ENCODE measurements at regions not wholly inside any gene's neighbourhood (a gene's known extent, or its start where the extent isn't known, plus 50 kb on each side); places are given as distances from the start of the nearest gene placed in this dataset.
"Not testable (repeated sequence)": the region's sequence is repeated elsewhere in the genome, so short reads cannot be mapped to it uniquely, and the experiment has no call there.

DNA sequence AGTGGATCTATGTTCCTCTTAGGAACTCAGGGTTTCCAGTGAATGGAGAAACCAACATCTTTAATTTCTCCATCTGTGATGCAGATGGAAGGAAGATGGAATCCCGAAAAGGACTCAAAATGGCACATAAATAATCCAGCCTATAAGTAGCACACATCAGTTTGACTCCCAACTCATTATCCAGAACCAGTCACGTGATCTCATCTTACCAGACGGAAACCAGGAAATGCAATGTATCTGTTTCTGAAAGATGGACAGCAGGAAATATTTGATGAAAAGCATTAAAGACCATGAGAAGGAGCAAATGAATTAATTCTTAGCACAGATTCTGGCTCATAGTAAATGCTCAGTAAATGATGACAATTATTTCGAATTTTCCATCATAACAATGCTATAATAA is 443.1 kb upstream of the FMR1 start:
- no peak for DNase-seq

DNA sequence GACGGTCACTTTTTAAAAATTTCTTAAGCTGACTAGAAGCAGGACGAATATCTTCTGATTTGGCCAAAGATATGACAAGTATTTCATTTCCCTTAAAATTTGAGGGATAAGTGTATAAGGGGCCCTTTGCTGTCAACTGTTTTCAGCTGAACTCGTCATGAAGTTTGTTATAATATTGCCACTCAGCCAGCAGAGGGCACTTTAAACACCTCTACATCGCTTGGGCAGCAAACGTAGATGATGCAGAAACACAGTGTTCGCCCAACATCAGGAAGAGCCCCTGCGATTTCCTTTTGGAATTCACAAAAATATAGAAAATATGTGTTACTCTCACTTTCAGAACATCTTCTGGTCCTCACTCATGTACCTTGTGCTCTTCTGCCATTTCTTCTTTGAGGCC is 435.7 kb upstream of the FMR1 start:
- DNase-seq: no peak

DNA sequence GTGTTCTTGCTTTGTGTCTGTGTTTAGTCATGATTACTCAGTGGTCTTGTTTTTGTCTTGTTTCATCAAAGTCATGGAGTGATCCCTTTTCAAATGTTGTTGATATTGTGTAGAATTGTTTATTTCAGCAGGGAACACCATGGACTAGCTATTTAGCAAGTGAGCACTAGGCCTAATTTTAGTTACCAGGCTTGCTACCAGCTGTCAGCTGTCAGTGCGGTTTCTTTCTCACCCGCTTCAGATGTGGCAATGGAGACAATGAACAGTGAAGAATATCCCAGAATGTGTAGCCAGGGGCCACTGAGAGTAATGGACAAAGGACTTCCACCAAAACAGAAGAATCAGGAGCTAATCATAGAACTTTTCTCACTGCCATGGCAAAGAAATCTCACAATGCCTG is 432.8 kb upstream of the FMR1 start:
- no peak for DNase-seq

DNA sequence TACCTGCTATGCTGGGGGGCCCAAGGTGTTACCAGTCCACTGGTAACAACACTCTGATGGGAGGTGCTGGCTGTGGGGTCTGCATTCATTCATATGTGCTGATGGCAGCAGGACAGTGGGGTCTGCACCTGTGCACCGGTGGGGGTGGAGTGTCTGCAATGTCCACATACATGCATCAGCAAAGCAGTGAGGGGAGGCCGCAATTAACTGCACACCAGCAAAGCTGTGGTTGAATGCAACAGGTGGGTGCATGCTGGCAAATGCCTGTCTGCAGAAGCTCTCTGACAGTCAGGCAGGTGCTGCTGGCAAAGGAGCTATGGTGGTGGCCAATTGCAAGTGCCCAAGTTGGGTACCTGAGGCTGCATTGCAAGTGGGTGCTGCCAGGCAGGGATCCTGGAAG is 426.5 kb upstream of the FMR1 start:
- no peak for DNase-seq

DNA sequence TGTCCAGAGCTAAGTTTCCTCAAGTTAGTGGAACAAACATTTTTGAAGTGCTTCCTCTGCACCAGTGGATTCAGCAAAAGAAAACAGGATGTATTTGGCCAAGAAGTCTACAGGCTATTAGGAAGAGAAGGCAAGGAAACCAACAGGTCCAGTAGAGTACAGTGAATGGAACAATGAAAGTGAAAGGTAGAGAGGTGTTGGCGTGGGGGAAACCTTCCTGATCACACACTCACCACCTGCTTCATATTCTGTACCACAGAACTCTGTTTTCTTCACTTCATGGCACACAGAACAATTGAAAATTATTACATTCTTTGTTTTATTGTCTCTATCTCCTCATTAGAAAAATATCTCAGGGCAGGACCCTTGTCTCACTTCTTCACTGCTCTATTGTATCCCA is 417.4 kb upstream of the FMR1 start:
- DNase-seq: no peak

DNA sequence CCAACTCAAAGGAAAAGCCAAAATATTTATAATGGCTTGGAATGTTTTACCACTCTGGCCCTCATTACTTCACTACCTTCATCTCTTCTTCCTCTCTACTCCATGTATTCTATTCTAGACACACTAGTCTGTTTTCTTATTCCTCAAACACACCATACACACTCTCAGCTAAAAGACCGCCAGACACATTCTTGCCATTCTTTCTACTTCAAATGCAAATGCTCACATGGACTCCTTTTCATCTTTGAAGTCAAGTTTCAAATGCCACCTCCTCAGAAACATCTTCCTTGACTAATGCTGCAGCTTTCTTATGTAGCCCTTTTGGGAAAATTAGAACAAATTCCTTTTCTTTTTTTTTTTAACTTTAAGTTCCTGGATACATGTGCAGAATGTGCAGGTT is 412.9 kb upstream of the FMR1 start:
- no peak for DNase-seq

DNA sequence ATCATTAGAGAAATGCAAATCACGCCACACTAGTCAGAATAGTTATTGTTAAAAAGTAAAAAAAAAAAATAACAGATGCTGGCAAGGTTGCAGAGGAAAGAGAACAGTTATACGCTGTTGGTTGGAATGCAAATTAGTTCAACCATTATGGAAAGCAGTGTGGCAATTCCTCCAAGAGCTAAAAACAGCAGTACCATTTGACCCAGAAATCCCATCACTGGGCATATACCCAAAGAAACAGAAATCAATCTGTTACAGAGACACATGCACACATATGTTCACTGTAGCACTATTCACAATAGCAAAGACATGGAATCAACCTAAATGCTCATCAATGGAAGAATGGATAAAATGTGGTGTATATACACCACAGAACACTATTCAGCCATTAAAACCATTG is 388.7 kb upstream of the FMR1 start:
- DNase-seq: no peak

DNA sequence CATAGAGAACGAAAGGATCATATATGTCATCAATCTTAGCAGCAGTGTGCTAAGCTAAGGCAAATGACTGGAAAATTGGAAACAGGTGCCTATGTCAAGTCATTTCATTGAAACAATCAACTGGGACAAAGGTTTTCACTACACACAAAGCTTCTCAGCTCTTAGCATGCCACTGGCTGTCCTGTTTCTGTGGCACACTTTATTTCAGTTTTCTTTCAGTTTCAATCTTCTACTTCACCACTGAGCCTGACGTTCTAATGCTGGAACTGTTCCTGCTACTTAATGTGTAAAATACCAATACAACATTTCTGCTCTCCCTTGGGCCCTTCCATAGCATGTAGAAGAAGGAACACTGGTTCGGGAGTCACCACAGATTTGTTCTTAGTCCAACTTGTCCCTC is 378.3 kb upstream of the FMR1 start:
- no peak for DNase-seq

DNA sequence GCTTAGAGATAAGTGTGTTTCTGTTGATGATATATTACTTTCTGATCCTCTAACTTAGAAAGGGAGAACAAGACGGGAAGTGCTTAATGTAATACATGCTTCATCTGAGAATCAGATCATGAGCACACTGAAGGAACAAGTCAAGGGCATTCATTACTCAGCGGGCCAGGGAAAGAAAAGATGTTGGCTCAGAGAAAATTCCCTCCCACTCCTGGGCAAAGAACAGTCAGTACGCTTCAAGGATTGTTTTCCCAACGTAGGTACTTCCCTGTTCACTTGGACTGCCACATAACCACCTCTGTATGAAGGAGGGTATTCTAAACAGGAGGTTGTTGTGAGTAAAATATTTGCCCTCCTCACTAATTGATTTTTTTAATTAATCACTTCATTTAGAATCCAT is 374.5 kb upstream of the FMR1 start:
- DNase-seq: no peak

DNA sequence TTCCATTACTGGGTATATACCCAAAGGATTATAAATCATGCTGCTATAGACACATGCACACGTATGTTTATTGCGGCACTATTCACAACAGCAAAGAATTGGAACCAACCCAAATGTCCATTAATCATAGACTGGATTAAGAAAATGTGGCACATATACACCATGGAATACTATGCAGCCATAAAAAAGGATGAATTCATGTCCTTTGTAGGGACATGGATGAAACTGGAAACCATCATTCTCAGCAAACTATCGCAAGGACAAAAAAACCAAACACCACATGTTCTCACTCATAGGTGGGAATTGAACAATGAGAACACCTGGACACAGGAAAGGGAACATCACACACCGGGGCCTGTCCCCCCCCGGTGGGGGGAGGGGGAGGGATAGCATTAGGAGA is 363.7 kb upstream of the FMR1 start:
- not testable (repeated sequence) for DNase-seq

DNA sequence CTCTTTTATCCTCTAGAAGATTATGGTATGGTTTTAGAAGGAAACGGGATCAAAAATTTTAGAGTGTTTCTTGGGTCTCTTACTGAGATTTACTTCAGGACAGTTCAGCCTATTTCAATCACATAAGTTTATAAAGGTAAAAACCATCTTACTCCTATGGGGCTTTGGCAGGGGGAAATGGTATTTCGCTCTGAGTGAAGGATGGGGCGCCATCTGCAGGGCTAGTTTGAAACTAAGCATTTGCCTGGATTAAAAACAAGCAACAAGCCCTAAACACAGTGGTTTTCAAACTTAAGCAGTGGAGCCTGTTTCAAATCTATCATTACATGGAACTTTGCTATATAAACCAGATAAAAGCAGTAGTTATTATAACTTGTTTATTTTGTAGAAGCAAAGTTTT is 361.5 kb upstream of the FMR1 start:
- peak; percentile 24 for DNase-seq

DNA sequence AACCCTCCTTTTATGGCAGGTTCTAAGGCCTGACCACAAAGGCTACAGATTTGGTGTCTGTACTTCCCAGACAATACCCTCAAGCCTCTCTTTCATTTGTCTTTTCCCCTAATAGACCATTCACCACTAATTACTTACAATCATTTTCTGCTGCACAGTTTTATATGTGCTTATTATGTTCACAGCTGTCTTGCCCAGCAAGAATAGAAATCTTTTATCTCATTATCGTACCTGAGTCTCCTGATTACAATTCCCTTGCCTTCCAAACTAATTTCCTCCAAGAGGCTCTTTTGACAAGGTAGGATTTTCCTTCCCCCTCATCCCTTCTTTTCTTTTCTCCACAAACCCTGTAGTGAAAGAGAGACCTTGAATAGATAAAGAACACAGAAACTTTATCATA is 352.5 kb upstream of the FMR1 start:
- DNase-seq: no peak

DNA sequence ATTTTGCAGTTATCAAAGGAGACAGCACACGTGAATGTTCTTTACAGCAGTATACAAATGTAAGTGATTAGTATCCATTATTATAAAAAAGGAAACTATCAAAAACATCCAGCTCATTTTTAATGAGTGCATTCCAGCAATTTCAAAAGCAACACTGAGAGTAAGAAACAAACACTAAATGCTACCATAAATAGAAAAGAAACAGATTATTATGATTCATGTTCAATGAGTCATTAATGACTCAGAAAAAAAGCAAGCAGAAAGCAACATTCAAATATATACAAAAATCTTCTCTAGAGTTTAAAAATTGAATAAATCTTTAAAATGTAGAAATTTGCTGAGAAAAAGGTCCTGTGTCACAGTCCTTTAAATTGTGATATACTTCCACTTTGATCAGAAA is 346.5 kb upstream of the FMR1 start:
- DNase-seq: no peak

DNA sequence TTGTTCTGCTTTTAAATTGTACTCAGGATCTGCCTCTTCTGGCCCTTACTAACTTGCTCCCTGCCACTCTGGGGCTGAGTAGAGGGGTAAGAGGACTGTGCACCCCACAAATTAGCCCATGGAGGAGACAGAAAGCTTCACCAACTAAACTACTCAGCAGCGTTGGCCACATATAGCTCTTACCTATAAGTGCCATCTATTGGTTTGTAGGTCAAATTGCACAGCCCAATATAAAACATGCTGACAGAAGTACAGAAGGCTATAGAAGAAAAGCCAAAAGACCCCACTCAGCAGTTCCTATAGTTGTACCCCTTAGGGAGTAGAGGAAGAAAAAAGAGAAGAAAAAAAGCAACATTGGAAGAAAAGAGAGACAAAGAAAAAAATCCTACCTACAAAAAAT is 341.2 kb upstream of the FMR1 start:
- no peak for DNase-seq

DNA sequence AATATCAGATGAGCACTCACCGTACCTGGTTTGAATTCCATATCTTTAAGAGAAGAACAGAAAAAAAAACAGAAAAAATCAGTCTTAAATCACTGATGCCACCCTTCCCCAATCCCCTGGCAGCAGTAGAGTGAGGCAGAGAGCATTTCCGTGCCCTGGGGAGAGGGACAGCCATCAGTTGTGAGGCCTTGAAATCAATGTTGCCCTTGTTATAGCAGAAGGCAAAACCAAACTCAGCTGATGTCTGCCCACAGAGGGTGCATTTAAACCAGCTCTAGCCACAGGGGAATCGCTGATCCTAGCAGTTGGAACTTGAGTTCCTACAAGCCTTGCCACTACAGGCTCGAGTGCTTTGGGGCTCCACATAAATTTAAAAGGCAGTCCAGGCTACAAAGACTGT is 338.5 kb upstream of the FMR1 start:
- DNase-seq: no peak

DNA sequence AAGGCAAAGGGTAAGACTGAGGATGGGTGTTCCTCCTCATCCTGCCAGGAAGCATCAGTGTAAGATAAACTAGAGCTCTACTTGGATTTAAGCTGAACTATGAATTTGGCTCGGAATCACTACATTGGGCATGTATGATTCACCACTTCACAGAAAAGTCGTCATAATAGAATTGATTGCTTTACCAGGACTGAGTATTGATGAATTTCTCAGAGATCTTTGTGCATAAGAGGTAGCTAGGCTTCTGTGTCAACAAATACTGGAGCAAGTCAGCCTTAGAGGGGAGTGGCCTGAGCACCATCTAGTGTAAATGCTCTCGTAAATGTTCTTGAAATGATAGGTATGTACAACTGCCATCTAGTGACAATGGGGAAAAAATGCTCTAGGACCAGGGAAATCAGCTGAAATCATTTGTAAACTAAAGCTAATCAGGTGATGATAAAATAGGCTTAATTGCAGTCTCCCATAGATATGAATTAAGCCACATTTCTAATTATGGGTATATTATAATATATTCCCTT is 309.5 kb upstream of the FMR1 start:
- no peak for DNase-seq

DNA sequence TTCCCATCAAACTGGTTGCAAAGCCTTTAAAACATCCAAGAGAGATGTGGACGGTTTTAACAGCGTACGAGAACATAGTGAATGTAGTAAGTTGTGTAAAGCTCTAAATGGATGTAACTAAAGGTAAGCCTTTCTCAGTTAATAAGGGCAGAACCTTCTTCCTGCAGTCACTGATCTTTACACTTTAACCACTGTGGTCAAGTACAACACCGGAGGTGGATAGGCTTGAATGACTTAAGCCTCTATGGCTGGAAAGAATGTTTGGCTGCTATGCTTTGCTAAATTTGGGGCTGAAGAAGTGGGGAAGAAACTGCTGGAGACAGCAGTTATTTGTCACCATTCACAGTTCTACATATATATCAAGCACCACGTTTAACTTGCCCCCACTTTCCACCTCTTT is 285.1 kb upstream of the FMR1 start:
- DNase-seq: no peak

DNA sequence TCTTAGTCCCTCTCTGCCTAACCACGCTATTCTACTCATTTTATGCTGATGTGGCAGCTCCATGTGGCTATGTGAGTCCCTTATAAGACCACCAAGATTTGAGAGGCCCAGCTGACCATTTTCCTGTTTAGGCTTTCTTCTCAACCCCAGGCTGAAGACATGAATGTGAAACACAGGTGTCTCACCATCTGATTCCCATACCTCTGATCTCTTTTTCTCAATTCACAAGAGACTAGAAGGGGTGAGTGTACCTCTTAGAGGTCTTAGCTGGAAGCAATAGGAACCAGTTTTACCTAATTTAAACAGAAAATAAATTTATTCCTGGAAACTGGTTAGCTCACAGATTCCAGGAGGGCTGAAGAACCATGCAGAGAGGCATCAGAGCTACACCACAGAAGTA is 276.5 kb upstream of the FMR1 start:
- DNase-seq: no peak

DNA sequence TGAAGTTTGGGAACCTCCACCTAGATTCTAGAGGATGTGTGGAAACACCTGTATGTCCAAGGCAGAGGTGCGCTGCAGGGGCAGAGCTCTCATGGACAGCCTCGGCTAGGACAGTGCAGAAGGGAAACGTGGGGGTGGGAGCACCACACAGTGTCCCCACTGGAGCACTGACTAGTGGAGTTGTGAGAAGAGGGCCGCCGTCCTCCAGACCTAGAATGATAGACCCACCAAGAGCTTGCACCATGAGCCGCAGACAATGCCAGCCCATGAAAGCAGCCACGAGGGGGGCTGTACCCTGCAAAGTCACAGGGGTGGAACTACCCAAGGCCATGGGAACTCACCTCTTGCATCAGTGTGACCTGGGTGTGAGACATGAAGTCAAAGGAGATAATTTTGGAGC is 274.5 kb upstream of the FMR1 start:
- DNase-seq: no peak

DNA sequence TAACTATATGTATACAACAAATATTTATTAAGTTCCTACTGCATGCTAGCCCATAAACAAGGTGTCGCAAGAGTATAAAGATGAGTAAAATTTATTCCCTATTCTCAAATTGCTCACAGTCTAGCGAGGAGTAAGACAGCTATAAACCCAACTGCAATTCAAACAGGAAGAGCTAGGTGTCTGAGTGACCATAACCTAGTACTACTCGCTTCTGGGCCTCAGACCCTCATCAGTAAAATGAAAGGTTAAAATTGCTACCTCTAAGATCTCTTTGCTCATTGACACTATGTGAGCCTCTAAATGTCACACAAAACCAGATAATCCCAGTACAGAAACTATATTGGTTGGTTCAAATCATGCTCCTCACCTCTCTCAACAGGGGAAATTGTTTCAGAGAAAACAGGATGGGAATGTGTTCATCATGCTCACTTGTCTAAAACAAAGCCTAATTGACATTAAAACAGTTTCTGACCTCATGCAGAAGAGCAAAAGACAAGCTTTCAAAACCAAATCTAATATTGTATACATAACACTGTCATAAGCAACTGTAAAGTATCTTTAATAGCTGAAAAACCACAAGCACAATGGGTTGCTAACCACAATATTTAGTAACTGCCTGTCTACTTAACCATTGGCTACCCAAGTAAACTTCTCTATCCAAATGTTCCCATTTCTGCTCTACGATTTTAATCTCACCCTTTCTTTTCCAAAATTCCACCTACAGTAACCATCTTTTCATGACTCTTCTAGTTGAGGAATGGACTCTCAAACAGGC is 264.6 kb upstream of the FMR1 start:
- DNase-seq: no peak

DNA sequence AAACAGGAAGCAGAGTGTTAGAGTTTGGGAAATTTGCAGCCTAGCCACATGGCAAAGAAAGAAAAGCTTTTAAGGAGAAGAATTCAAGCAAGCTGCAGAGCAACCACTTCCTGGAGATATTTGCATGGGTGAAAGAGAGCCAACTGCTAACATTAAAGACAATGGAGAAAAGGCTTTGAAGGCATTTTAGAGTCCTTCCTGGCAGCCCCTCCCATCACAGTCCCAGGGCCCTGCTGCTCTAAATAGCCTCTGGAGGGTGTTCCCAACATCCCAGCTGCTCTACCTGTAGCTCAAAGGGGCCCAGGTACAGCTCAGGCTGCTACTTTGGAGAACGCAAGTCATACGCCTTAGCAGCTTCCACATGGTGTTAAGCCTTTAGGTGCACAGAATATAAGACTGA is 235.9 kb upstream of the FMR1 start:
- DNase-seq: no peak

DNA sequence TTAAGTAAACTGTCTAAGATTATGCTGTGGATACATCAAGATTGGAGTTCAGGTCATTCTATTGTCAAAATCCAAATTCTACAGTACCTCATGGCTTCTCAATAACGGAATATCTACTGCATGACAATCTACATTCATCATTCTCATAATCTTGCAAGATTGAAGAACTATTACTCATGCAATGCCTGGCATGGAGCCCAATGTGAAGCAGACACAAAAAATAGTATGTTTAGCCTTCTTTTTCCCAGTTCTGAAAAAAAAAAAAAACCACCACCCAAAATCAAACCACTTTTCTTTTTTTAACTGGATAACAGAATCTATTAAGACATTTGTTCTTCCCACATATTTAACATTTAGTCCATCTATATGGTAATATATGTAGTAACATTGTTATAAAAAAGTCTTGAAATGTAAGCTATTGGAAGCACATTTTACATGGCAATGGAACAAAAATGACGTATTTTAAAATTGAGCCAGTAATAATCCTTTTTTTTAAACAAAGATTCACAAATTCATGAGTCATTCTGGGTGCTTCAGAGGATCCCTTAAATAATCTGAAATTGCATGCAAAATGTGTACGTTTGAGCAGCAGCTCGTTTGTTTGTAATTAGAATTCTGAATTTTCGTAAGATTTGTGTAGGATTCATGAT is 232.2 kb upstream of the FMR1 start:
- no peak for DNase-seq

DNA sequence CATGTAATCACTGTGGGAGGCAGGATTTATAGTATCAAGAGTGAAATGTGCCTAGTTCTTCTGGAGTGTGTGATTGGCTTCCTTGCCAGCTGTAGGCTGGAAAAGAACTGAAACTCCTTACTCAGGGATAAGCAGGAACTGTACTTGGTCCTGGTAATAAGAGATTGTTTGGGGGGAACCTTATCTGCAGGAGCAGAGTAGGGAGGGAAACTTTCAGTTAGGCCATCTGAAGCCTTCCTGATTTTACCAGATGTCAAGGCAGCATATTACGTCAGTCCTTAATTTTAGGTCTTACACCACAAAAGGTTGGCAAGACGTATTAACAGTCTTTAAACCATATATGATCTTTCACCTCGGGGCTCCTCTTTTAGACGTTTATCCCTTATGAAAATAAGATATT is 231.5 kb upstream of the FMR1 start:
- DNase-seq: no peak

DNA sequence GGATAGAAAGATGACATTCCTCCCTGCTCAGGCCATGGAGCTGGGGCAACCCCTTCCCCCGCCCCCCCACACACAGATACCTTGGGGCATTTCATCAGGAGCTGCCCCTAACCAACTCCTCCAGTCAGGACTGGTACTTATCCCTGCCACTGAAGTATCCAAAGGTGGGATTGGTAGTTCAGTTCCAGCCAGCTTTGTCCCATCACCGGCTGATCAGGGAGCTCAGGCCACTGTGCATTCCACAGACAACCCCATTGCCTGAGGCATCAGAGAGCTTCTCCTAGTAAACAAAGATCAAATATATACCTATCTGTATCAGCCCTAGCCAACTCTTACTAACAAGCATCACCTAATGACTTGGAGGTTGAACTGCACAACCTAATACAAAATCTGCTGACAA is 218.2 kb upstream of the FMR1 start:
- no peak for DNase-seq

DNA sequence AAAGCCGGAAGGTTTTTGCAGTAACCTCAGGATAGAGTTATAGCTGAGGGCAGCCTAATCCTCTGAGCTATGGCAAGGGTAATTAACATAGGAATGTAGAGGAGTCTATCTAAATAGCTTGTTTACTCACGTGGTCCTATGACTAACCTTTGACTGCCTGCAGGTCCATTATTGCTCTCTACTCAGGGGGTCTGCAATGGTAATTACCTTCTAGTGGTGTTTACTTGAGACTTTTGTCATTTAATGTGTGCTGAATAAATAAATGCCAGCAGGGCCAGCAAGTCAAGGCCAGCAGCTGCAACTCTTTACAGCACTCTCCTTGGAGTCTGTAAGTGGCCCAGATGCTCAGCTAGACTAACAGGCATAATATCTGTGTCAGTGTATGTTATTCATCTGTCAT is 212.7 kb upstream of the FMR1 start:
- DNase-seq: no peak
